ENCODE measurements at regions not wholly inside any gene's neighbourhood (a gene's known extent, or its start where the extent isn't known, plus 50 kb on each side); places are given as distances from the start of the nearest gene placed in this dataset.

- TF ChIP-seq POLR2A (IDR thresholded peaks at IDR 0.05) (no peak), CTCF (IDR thresholded peaks at IDR 0.05) (no peak)
Observed at GRCh38 chr20:40750541-40751035, 61.6 kb upstream of the MAFB start.
